HepG2 (cell line): ENCODE measurements at regions not wholly inside any gene's neighbourhood (a gene's known extent, or its start where the extent isn't known, plus 50 kb on each side); places are given as distances from the start of the nearest gene placed in this dataset.

ENCODE experiments used
- EP300 ChIP-seq, 3 experiments: sonication (generic) in 1 of 3; formaldehyde crosslinking in 1 of 3; IDR thresholded peaks; 2 replicates each; pipeline versions ENCODE4 v1.5.1 to v1.6.1; 2011 to 2020; ENCODE audit warnings: low read depth in 2 of 3, low read length in 2 of 3, borderline replicate concordance in 1 of 3, improper control_type of control experiment in 1 of 3, mild to moderate bottlenecking in 1 of 3, missing genetic modification reagents in 1 of 3, moderate library complexity in 1 of 3
- HMG20B ChIP-seq: conservative IDR thresholded peaks from 2 replicates; pipeline ENCODE4 v1.6.1; 2016; ENCODE audit warnings: missing genetic modification reagents, missing compliant biosample characterization
- KDM5B ChIP-seq: sonication (generic); formaldehyde crosslinking; IDR thresholded peaks from 2 replicates; pipeline ENCODE4 v1.4.0; 2020; ENCODE audit warnings: missing genetic modification reagents, mild to moderate bottlenecking, borderline replicate concordance
- LCORL ChIP-seq, 2 experiments: fragments of 450-650 bp in 1 of 2; sonication (generic) in 1 of 2; formaldehyde crosslinking in 1 of 2; IDR thresholded peaks; 2 replicates each; pipeline versions ENCODE4 v1.5.0 to v1.6.1; 2017 to 2020; ENCODE audit warnings: antibody characterized with exemption in 1 of 2, missing genetic modification reagents in 1 of 2
- MAFK ChIP-seq, 2 experiments: IDR thresholded peaks in 1 of 2; conservative IDR thresholded peaks in 1 of 2; 2 replicates each; pipeline ENCODE4 v1.6.1; 2011; ENCODE audit warnings: improper control_type of control experiment in 2 of 2, low read length in 2 of 2
- NAIF1 ChIP-seq: sonication (generic); formaldehyde crosslinking; IDR thresholded peaks from 2 replicates; pipeline ENCODE4 v1.5.0; 2020; ENCODE audit warnings: mild to moderate bottlenecking, missing genetic modification reagents, borderline replicate concordance
- NFIC ChIP-seq: IDR thresholded peaks from 2 replicates; pipeline ENCODE4 v1.6.1; 2012; ENCODE audit warnings: mild to moderate bottlenecking, low read length, inconsistent platforms
- PAF1 ChIP-seq: IDR thresholded peaks from 2 replicates; pipeline ENCODE4 v1.6.1; 2016; ENCODE audit warnings: missing genetic modification reagents, missing compliant biosample characterization
- RARG ChIP-seq: sonication (generic); formaldehyde crosslinking; IDR thresholded peaks from 2 replicates; pipeline ENCODE4 v1.4.0; 2020; ENCODE audit warnings: low read depth, mild to moderate bottlenecking, missing genetic modification reagents
- SP2 ChIP-seq: sonication (generic); formaldehyde crosslinking; IDR thresholded peaks from 2 replicates; pipeline ENCODE4 v1.5.1; 2020; ENCODE audit warnings: mild to moderate bottlenecking, missing genetic modification reagents
- SRSF4 ChIP-seq: fragments of 200-400 bp; formaldehyde crosslinking; IDR thresholded peaks from one replicate; pipeline ENCODE4 v1.6.1; 2018; ENCODE audit warnings: mild to moderate bottlenecking, low read depth, low read length, moderate library complexity; ENCODE audit not compliant: poor library complexity, severe bottlenecking
- TCF7 ChIP-seq: sonication (generic); IDR thresholded peaks from 2 replicates; pipeline ENCODE4 v1.6.1; 2016; ENCODE audit warnings: antibody characterized with exemption, low read depth
- ZKSCAN1 ChIP-seq: fragments of 150-350 bp; IDR thresholded peaks from 2 replicates; pipeline ENCODE4 v1.6.1; 2014; ENCODE audit warnings: low read length
- ZMYM3 ChIP-seq: sonication (generic); formaldehyde crosslinking; IDR thresholded peaks from 2 replicates; pipeline ENCODE4 v1.5.1; 2020; ENCODE audit warnings: mild to moderate bottlenecking, missing genetic modification reagents
- ZNF552 ChIP-seq: sonication (generic); formaldehyde crosslinking; IDR thresholded peaks from 2 replicates; pipeline ENCODE4 v1.9.0; 2022; ENCODE audit warnings: missing genetic modification reagents, mild to moderate bottlenecking, borderline replicate concordance
- ZNF724P ChIP-seq: sonication (generic); formaldehyde crosslinking; IDR thresholded peaks from 2 replicates; pipeline ENCODE4 v1.8.0; 2022; ENCODE audit warnings: missing genetic modification reagents, borderline replicate concordance
- ZSCAN22 ChIP-seq: sonication (generic); formaldehyde crosslinking; IDR thresholded peaks from 2 replicates; pipeline ENCODE4 v1.4.0; 2020; ENCODE audit warnings: mild to moderate bottlenecking, missing genetic modification reagents
- TF ChIP-seq, protein P1 (sequence below): sonication (generic); formaldehyde crosslinking; IDR thresholded peaks from 2 replicates; pipeline ENCODE4 v1.4.0; 2020; ENCODE audit warnings: mild to moderate bottlenecking, missing genetic modification reagents, borderline replicate concordance
- TF ChIP-seq, protein P2 (sequence below): sonication (generic); formaldehyde crosslinking; IDR thresholded peaks from 2 replicates; pipeline ENCODE4 v1.4.0; 2020; ENCODE audit warnings: missing genetic modification reagents
- TF ChIP-seq, protein P3 (sequence below): IDR thresholded peaks from 2 replicates; pipeline ENCODE4 v1.6.1; 2016; ENCODE audit warnings: mild to moderate bottlenecking
- TF ChIP-seq, protein P4 (sequence below): sonication (generic); formaldehyde crosslinking; IDR thresholded peaks from 2 replicates; pipeline ENCODE4 v1.5.1; 2020; ENCODE audit warnings: mild to moderate bottlenecking, missing genetic modification reagents, moderate library complexity

DNA sequence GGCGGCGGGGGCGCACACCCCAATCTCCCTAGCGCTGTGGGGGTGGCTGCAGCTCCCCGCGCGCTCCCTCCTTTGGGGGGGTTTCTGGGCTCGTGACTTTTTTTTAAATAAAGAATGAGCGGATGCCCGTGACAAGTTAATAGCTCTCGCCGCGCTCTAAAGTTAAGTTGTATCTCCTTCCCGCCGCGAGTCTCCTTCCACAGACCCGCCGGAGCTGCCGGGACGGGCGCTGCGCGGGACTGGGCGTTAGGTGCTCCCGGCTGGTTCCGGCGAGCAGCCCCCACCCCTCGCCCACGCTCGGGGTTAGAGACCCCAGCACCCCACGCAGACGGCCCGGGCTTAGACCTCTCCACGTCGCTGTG lies 82.6 kb upstream of the HMGA2 start (continued):
- TF ChIP-seq, protein P1, sequence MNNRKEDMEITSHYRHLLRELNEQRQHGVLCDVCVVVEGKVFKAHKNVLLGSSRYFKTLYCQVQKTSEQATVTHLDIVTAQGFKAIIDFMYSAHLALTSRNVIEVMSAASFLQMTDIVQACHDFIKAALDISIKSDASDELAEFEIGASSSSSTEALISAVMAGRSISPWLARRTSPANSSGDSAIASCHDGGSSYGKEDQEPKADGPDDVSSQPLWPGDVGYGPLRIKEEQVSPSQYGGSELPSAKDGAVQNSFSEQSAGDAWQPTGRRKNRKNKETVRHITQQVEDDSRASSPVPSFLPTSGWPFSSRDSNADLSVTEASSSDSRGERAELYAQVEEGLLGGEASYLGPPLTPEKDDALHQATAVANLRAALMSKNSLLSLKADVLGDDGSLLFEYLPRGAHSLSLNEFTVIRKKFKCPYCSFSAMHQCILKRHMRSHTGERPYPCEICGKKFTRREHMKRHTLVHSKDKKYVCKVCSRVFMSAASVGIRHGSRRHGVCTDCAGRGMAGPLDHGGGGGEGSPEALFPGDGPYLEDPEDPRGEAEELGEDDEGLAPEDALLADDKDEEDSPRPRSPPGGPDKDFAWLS (CRISPR knock-in tag): no peak
- TF ChIP-seq SP2 (CRISPR knock-in tag): no peak; the same call in 1 of the 2 replicates
- no peak for TF ChIP-seq ZNF552 (CRISPR knock-in tag)
- no peak for TF ChIP-seq ZSCAN22 (CRISPR knock-in tag)
- no peak for TF ChIP-seq RARG (CRISPR knock-in tag)
- TF ChIP-seq TCF7: no peak
- TF ChIP-seq, protein P2, sequence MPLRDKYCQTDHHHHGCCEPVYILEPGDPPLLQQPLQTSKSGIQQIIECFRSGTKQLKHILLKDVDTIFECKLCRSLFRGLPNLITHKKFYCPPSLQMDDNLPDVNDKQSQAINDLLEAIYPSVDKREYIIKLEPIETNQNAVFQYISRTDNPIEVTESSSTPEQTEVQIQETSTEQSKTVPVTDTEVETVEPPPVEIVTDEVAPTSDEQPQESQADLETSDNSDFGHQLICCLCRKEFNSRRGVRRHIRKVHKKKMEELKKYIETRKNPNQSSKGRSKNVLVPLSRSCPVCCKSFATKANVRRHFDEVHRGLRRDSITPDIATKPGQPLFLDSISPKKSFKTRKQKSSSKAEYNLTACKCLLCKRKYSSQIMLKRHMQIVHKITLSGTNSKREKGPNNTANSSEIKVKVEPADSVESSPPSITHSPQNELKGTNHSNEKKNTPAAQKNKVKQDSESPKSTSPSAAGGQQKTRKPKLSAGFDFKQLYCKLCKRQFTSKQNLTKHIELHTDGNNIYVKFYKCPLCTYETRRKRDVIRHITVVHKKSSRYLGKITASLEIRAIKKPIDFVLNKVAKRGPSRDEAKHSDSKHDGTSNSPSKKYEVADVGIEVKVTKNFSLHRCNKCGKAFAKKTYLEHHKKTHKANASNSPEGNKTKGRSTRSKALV (CRISPR knock-in tag): peak; percentile 78; the same call in 1 of the 2 replicates
- no peak for TF ChIP-seq MAFK (conservative IDR thresholded peaks at IDR 0.05 in 1 of 2, IDR thresholded peaks at IDR 0.05 in 1 of 2; ENCODE audit: low read length in 2 of 2)
- no peak for TF ChIP-seq ZKSCAN1
- no peak for TF ChIP-seq EP300 (IDR thresholded peaks at IDR 0.05; ENCODE audit: low read depth in 2 of 2, low read length in 2 of 2)
- no peak for TF ChIP-seq EP300 (CRISPR knock-in tag; IDR thresholded peaks at IDR 0.05; ENCODE audit: borderline replicate concordance)
- TF ChIP-seq LCORL (IDR thresholded peaks at IDR 0.05): no peak
- TF ChIP-seq LCORL (CRISPR knock-in tag; IDR thresholded peaks at IDR 0.05): no peak
- TF ChIP-seq NFIC: no peak
- TF ChIP-seq, protein P3, sequence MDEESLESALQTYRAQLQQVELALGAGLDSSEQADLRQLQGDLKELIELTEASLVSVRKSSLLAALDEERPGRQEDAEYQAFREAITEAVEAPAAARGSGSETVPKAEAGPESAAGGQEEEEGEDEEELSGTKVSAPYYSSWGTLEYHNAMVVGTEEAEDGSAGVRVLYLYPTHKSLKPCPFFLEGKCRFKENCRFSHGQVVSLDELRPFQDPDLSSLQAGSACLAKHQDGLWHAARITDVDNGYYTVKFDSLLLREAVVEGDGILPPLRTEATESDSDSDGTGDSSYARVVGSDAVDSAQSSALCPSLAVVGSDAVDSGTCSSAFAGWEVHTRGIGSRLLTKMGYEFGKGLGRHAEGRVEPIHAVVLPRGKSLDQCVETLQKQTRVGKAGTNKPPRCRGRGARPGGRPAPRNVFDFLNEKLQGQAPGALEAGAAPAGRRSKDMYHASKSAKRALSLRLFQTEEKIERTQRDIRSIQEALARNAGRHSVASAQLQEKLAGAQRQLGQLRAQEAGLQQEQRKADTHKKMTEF: peak; percentile 7; the same call in 1 of the 2 replicates
- no peak for TF ChIP-seq PAF1 (CRISPR knock-in tag)
- no peak for TF ChIP-seq HMG20B (CRISPR knock-in tag)
- 0 out of 2 replicates have a peak, but pooled peaks have one; percentile 14 for TF ChIP-seq KDM5B (CRISPR knock-in tag)
- TF ChIP-seq NAIF1 (CRISPR knock-in tag): peak; percentile 79; the same call in 1 of the 2 replicates
- no peak for TF ChIP-seq ZMYM3 (CRISPR knock-in tag)
- TF ChIP-seq, protein P4, sequence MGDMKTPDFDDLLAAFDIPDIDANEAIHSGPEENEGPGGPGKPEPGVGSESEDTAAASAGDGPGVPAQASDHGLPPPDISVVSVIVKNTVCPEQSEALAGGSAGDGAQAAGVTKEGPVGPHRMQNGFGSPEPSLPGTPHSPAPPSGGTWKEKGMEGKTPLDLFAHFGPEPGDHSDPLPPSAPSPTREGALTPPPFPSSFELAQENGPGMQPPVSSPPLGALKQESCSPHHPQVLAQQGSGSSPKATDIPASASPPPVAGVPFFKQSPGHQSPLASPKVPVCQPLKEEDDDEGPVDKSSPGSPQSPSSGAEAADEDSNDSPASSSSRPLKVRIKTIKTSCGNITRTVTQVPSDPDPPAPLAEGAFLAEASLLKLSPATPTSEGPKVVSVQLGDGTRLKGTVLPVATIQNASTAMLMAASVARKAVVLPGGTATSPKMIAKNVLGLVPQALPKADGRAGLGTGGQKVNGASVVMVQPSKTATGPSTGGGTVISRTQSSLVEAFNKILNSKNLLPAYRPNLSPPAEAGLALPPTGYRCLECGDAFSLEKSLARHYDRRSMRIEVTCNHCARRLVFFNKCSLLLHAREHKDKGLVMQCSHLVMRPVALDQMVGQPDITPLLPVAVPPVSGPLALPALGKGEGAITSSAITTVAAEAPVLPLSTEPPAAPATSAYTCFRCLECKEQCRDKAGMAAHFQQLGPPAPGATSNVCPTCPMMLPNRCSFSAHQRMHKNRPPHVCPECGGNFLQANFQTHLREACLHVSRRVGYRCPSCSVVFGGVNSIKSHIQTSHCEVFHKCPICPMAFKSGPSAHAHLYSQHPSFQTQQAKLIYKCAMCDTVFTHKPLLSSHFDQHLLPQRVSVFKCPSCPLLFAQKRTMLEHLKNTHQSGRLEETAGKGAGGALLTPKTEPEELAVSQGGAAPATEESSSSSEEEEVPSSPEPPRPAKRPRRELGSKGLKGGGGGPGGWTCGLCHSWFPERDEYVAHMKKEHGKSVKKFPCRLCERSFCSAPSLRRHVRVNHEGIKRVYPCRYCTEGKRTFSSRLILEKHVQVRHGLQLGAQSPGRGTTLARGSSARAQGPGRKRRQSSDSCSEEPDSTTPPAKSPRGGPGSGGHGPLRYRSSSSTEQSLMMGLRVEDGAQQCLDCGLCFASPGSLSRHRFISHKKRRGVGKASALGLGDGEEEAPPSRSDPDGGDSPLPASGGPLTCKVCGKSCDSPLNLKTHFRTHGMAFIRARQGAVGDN: peak; percentile 50; the same call in 1 of the 2 replicates
- no peak for TF ChIP-seq ZNF724P
- no peak for TF ChIP-seq SRSF4
